ENCODE measurements at regions not wholly inside any gene's neighbourhood (a gene's known extent, or its start where the extent isn't known, plus 50 kb on each side); places are given as distances from the start of the nearest gene placed in this dataset.

GRCh38 chr20:62542862-62543261, 67.1 kb upstream of the GATA5 start:
- Mint-ChIP-seq H3K4me3 (no peak overlapping the region), H3K36me3 (no peaks in the 10 kb centered on the region), H3K27ac (no peak overlapping the region), H3K9me3 (no peaks in the 10 kb centered on the region), H3K27me3 (peaks cover 14% of the 10 kb centered on the region), H3K4me1 (no peaks in the 10 kb centered on the region)
- Histone ChIP-seq H3K9me3 (ENCODE audit: control insufficient read depth in 2 of 2, low read length in 2 of 2) (no peaks in the 10 kb centered on the region), H3K27ac (ENCODE audit: insufficient read depth, low read length, poor library complexity, severe bottlenecking) (no peak overlapping the region), H3K4me3 (ENCODE audit: low read depth, low read length) (no peak overlapping the region), H3K36me3 (ENCODE audit: control insufficient read depth, insufficient read depth, low read length) (no peaks in the 10 kb centered on the region), H3K27me3 (ENCODE audit: control insufficient read depth, insufficient read depth, low read length) (no peaks in the 10 kb centered on the region), H3K4me1 (ENCODE audit: control insufficient read depth, insufficient read depth, low read length, poor library complexity, severe bottlenecking) (no peaks in the 10 kb centered on the region)
- DNase-seq = no peak
- no peak for ATAC-seq (ENCODE audit: low read depth in 2 of 2)

DNA sequence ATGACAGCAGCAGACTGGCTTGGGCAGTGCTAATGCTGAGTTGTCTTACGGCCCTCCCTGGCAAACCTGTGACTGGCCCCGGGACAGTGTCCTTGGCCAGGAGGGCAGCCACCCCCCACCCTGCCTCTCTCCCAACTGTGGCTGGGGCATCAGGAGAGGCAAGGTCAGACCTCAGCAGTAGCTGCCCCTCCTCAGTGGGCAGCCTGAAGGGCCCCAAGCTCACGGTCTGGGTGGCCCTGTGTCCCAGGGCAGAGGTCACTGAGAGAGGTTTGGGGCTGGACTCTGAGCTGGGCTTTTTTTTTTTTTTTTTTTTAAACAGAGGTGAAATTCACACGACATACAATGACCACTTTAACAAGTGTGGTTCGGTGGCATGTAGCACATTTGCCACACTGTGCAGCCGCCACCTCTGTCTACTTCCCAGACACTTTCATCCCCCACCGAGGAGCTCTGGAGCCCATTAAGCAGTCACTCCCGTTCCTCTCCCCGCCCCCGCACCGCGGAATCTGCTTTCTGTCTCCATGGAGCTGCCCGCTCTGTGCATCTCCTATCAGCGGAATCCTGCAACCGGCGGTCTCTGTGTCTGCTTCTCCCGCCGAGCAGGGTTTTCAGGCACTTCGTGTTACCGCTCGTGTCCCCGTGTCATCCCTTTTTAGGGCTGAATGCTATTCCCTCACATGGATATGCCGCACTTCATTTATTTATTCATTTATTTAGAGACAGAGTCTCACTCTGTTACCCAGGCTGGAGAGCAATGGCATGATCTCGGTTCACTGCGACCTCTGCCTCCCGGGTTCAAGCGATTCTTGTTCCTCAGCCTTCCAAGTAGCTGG, 67.9 kb upstream of the GATA5 start:
- Histone ChIP-seq H3K4me1 (ENCODE audit: control insufficient read depth, insufficient read depth, low read length, poor library complexity, severe bottlenecking) (no peaks in the 10 kb centered on the region), H3K4me3 (ENCODE audit: low read depth, low read length) (no peak overlapping the region), H3K27ac (ENCODE audit: insufficient read depth, low read length, poor library complexity, severe bottlenecking) (no peak overlapping the region), H3K9me3 (ENCODE audit: control insufficient read depth in 2 of 2, low read length in 2 of 2) (no peaks in the 10 kb centered on the region), H3K36me3 (ENCODE audit: control insufficient read depth, insufficient read depth, low read length) (no peaks in the 10 kb centered on the region), H3K27me3 (ENCODE audit: control insufficient read depth, insufficient read depth, low read length) (no peaks in the 10 kb centered on the region)
- no peaks in the 10 kb centered on the region for H3K9me3 Mint-ChIP-seq
- no peak for DNase-seq
- no peaks in the 10 kb centered on the region for H3K36me3 Mint-ChIP-seq
- H3K4me1 Mint-ChIP-seq = no peaks in the 10 kb centered on the region
- H3K27ac Mint-ChIP-seq = no peak overlapping the region
- H3K4me3 Mint-ChIP-seq = no peak overlapping the region
- no peak for ATAC-seq (ENCODE audit: low read depth in 2 of 2)
- peaks cover 19% of the 10 kb centered on the region for H3K27me3 Mint-ChIP-seq

GRCh38 chr20:62544505-62545055, 68.8 kb upstream of the GATA5 start:
- DNase-seq (no peak), ATAC-seq (ENCODE audit: low read depth in 2 of 2) (no peak)
- no peaks in the 10 kb centered on the region for H3K36me3 Mint-ChIP-seq
- no peaks in the 10 kb centered on the region for H3K9me3 Mint-ChIP-seq
- H3K27ac Mint-ChIP-seq = no peak overlapping the region
- no peaks in the 10 kb centered on the region for H3K4me1 Mint-ChIP-seq
- no peaks in the 10 kb centered on the region for H3K9me3 ChIP-seq (ENCODE audit: control insufficient read depth in 2 of 2, low read length in 2 of 2)
- H3K4me3 Mint-ChIP-seq = peak overlapping the region in 1 of 4 donors; percentile 27
- no peaks in the 10 kb centered on the region for H3K4me1 ChIP-seq (ENCODE audit: control insufficient read depth, insufficient read depth, low read length, poor library complexity, severe bottlenecking)
- H3K36me3 ChIP-seq (ENCODE audit: control insufficient read depth, insufficient read depth, low read length) = no peaks in the 10 kb centered on the region
- H3K27me3 ChIP-seq (ENCODE audit: control insufficient read depth, insufficient read depth, low read length) = no peaks in the 10 kb centered on the region
- no peak overlapping the region for H3K27ac ChIP-seq (ENCODE audit: insufficient read depth, low read length, poor library complexity, severe bottlenecking)
- H3K4me3 ChIP-seq (ENCODE audit: low read depth, low read length) = no peak overlapping the region
- peaks cover 26% of the 10 kb centered on the region for H3K27me3 Mint-ChIP-seq

GRCh38 chr20:62545271-62545670, 69.5 kb upstream of the GATA5 start:
- Histone ChIP-seq H3K4me3 (ENCODE audit: low read depth, low read length) (no peak overlapping the region), H3K27ac (ENCODE audit: insufficient read depth, low read length, poor library complexity, severe bottlenecking) (no peak overlapping the region), H3K9me3 (ENCODE audit: control insufficient read depth in 2 of 2, low read length in 2 of 2) (no peaks in the 10 kb centered on the region), H3K27me3 (ENCODE audit: control insufficient read depth, insufficient read depth, low read length) (no peaks in the 10 kb centered on the region), H3K4me1 (ENCODE audit: control insufficient read depth, insufficient read depth, low read length, poor library complexity, severe bottlenecking) (no peaks in the 10 kb centered on the region), H3K36me3 (ENCODE audit: control insufficient read depth, insufficient read depth, low read length) (no peaks in the 10 kb centered on the region)
- H3K4me1 Mint-ChIP-seq = no peaks in the 10 kb centered on the region
- no peaks in the 10 kb centered on the region for H3K36me3 Mint-ChIP-seq
- no peak overlapping the region for H3K4me3 Mint-ChIP-seq
- H3K27ac Mint-ChIP-seq = no peak overlapping the region
- no peak for DNase-seq
- ATAC-seq (ENCODE audit: low read depth in 2 of 2) = no peak
- peaks cover 27% of the 10 kb centered on the region for H3K27me3 Mint-ChIP-seq
- H3K9me3 Mint-ChIP-seq = no peaks in the 10 kb centered on the region

GRCh38 chr20:62545901-62546525, 70.2 kb upstream of the GATA5 start:
- H3K4me3 Mint-ChIP-seq = no peak overlapping the region
- H3K36me3 ChIP-seq (ENCODE audit: control insufficient read depth, insufficient read depth, low read length) = no peaks in the 10 kb centered on the region
- no peak overlapping the region for H3K27ac ChIP-seq (ENCODE audit: insufficient read depth, low read length, poor library complexity, severe bottlenecking)
- no peaks in the 10 kb centered on the region for H3K9me3 ChIP-seq (ENCODE audit: control insufficient read depth in 2 of 2, low read length in 2 of 2)
- H3K4me3 ChIP-seq (ENCODE audit: low read depth, low read length) = no peak overlapping the region
- no peak overlapping the region for H3K27ac Mint-ChIP-seq
- H3K27me3 Mint-ChIP-seq = peaks cover 34% of the 10 kb centered on the region
- ATAC-seq (ENCODE audit: low read depth in 2 of 2) (no peak), DNase-seq (no peak)
- H3K27me3 ChIP-seq (ENCODE audit: control insufficient read depth, insufficient read depth, low read length) = no peaks in the 10 kb centered on the region
- H3K4me1 Mint-ChIP-seq = peaks cover 0 to 4% (median 0%) of the 10 kb centered on the region in 4 donors
- H3K36me3 Mint-ChIP-seq = no peaks in the 10 kb centered on the region
- peaks cover 0 to 2% (median 0%) of the 10 kb centered on the region in 7 donors for H3K9me3 Mint-ChIP-seq
- peaks cover 7% of the 10 kb centered on the region for H3K4me1 ChIP-seq (ENCODE audit: control insufficient read depth, insufficient read depth, low read length, poor library complexity, severe bottlenecking)

DNA sequence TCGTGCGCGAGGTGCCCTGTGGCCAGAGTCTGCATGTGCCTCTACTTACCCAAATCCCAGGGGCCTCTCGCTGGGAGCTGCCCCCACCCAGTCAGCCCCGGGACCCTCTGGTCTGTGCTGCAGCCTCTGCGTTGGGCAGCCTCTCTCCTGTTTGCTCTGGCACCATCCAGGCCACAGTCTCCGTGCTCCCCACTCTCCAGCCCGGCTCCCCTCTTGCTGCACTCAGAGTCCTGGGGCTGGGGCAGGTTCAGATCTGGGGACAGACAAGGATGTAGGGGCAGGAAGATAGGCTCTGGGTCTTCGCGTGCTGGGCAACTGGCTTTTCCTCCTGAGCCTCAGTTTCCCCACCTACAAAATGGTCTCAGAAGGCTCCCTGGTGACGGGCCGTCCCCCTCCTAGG, 70.8 kb upstream of the GATA5 start:
- Histone ChIP-seq H3K27me3 (ENCODE audit: control insufficient read depth, insufficient read depth, low read length) (no peaks in the 10 kb centered on the region), H3K9me3 (ENCODE audit: control insufficient read depth in 2 of 2, low read length in 2 of 2) (no peaks in the 10 kb centered on the region), H3K36me3 (ENCODE audit: control insufficient read depth, insufficient read depth, low read length) (no peaks in the 10 kb centered on the region), H3K27ac (ENCODE audit: insufficient read depth, low read length, poor library complexity, severe bottlenecking) (no peak overlapping the region), H3K4me3 (ENCODE audit: low read depth, low read length) (no peak overlapping the region), H3K4me1 (ENCODE audit: control insufficient read depth, insufficient read depth, low read length, poor library complexity, severe bottlenecking) (peaks cover 11% of the 10 kb centered on the region)
- no peak overlapping the region for H3K4me3 Mint-ChIP-seq
- peaks cover 39% of the 10 kb centered on the region for H3K27me3 Mint-ChIP-seq
- H3K36me3 Mint-ChIP-seq = no peaks in the 10 kb centered on the region
- ATAC-seq (ENCODE audit: low read depth in 2 of 2) (no peak), DNase-seq (no peak)
- no peak overlapping the region for H3K27ac Mint-ChIP-seq
- H3K4me1 Mint-ChIP-seq = peaks cover 0 to 5% (median 0%) of the 10 kb centered on the region in 4 donors
- peaks cover 0 to 2% (median 0%) of the 10 kb centered on the region in 7 donors for H3K9me3 Mint-ChIP-seq

DNA sequence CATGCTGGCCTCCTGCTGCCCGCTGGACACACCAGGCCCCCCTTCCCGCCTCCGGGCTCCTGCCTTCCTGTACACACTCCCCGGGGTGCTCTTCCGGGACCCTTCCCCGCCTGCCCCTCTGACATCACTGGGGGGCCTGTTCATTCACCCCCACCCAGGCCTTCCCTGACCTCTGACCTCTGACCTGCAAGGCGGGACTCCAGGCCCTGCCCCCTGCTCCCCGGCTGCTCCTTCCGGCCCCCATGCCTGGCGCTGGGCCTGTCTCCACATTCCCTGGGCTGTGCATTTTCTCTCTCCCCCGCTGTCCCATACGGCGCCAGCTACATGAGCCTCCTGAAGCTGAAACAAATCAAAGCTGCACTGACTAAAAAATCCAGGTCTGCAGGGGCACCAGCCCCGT, 71.6 kb upstream of the GATA5 start:
- peaks cover 0 to 9% (median 0%) of the 10 kb centered on the region in 4 donors for H3K4me1 Mint-ChIP-seq
- H3K36me3 Mint-ChIP-seq = no peaks in the 10 kb centered on the region
- no peaks in the 10 kb centered on the region for H3K9me3 ChIP-seq (ENCODE audit: control insufficient read depth in 2 of 2, low read length in 2 of 2)
- H3K4me3 ChIP-seq (ENCODE audit: low read depth, low read length) = no peak overlapping the region
- no peak for DNase-seq
- H3K4me3 Mint-ChIP-seq = no peak overlapping the region
- no peaks in the 10 kb centered on the region for H3K36me3 ChIP-seq (ENCODE audit: control insufficient read depth, insufficient read depth, low read length)
- no peak overlapping the region for H3K27ac ChIP-seq (ENCODE audit: insufficient read depth, low read length, poor library complexity, severe bottlenecking)
- no peak for ATAC-seq (ENCODE audit: low read depth in 2 of 2)
- H3K27me3 ChIP-seq (ENCODE audit: control insufficient read depth, insufficient read depth, low read length) = no peaks in the 10 kb centered on the region
- peaks cover 44% of the 10 kb centered on the region for H3K27me3 Mint-ChIP-seq
- H3K27ac Mint-ChIP-seq = no peak overlapping the region
- H3K4me1 ChIP-seq (ENCODE audit: control insufficient read depth, insufficient read depth, low read length, poor library complexity, severe bottlenecking) = peaks cover 14% of the 10 kb centered on the region
- peaks cover 0 to 2% (median 0%) of the 10 kb centered on the region in 7 donors for H3K9me3 Mint-ChIP-seq
